Skeletal muscle cell (primary cell): ENCODE measurements at regions not wholly inside any gene's neighbourhood (a gene's known extent, or its start where the extent isn't known, plus 50 kb on each side); places are given as distances from the start of the nearest gene placed in this dataset.

ENCODE experiments used
- DNase-seq: peaks from one replicate; pipeline ENCODE4 v3.0.0-alpha.2; 2010; ENCODE audit warnings: low read depth
- H3K4me3 ChIP-seq: 2 replicates; pipeline ENCODE4 v1.5.1; 2011; ENCODE audit warnings: low read depth, mild to moderate bottlenecking, control low read depth, low read length, moderate library complexity

DNA sequence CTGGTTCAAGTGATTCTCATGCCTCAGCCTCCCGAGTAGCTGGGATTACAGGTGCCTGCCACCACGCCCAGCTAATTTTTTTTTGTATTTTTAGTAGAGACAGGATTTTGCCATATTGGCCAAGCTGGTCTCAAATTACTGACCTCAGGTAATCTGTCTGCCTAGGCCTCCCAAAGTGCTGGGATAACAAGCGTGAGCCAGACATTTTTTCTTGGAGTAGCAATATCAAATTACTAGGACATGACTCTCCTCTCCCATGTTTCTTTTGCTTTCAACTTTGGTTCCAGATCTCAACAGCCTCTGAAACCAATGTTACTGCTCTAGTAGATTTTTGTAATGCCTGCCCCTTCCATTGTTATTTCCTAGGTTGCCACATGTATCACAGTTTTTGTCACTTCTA, 462.0 kb downstream of the GBE1 start:
- no peak for DNase-seq
- no peak overlapping the region for H3K4me3 ChIP-seq

DNA sequence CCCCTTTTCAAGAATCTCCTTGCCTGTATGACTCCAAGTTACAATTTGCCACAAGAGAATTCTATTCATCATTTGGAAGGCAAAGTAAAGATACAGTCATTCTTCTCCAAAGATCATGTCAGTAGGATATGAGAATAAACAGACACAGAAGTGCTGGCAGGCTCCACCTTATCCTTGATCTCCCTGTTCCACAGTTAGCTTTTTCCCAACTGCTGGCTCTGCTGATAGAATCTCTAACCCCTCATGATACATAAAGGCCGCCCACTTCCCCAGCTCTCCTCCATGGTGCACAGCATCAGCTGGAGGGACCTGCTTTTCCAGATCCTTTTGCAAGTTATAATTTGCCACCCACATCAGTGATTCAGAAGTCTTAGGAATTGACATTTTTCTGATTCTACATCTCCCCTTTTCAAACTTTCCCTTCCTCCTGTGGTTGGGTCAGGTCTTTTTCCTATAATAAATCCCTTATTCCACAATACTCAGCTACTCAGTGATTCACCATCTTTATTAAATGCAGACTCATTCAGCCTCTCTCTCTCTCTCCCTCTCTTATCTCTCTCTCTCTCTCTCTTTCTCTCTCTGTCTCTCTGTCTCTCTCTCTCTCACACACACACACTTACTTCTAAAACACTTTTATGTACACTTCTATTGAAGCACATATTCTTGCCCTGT, 465.4 kb downstream of the GBE1 start:
- H3K4me3 ChIP-seq = no peak overlapping the region
- DNase-seq = no peak

DNA sequence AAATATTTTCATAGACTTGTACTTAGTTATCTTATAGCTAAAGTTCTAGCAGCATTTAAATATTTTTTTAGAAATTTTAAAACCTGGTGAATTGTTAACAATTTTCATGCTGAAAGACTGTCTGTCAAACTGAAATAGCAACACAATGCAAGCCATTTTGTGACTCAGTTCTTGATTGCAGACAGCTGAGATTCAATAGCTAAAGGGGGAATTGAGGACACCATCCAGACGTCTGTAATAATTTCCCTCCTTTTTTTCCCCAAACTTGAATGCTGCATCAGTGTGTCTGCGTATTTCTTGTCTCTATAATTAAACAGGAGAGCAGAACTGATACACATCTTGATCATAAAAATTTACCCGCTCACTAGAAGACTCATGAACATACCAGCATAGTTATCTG, 468.3 kb downstream of the GBE1 start:
- no peak overlapping the region for H3K4me3 ChIP-seq

DNA sequence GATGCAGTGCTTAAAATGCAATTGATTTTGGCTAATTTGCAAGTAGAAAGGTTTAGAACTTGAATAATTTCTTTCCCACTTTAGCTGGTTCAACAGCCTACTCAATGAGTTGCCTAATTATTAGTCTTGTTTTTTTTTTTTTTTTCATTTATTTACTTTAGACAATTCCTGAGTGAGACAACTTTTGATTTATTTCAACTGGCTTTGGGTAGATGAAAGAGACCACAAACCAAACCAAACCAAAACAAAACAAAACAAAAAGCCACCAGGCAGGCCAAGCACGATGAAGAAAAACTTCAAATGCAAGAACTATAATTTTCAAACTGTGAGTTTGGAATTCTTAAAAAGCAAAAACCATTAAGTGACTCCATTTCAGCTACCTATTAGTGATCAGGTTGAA, 469.9 kb downstream of the GBE1 start:
- DNase-seq = no peak
- no peak overlapping the region for H3K4me3 ChIP-seq

More for the DNA sequence above, 468.3 kb downstream of the GBE1 start:
- no peak for DNase-seq

DNA sequence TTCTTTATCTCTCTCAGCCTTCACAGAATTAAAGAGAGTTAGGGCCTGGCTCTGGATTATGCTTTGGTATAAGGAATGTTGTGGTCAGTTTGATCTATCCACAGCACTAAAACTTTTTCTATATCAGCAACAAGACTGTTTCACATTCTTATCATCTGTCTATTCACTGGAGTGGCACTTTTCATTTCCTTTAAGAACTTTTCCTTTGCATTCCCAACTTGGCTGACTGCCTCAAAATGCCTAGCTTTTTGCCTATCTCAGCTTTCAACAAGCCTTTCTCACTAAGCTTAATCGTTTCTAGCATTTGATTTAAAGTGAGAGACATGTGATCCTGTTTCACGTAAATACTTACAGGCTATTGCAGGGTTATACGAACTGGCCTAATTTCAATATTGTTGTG, 471.8 kb downstream of the GBE1 start:
- H3K4me3 ChIP-seq = no peak overlapping the region

DNA sequence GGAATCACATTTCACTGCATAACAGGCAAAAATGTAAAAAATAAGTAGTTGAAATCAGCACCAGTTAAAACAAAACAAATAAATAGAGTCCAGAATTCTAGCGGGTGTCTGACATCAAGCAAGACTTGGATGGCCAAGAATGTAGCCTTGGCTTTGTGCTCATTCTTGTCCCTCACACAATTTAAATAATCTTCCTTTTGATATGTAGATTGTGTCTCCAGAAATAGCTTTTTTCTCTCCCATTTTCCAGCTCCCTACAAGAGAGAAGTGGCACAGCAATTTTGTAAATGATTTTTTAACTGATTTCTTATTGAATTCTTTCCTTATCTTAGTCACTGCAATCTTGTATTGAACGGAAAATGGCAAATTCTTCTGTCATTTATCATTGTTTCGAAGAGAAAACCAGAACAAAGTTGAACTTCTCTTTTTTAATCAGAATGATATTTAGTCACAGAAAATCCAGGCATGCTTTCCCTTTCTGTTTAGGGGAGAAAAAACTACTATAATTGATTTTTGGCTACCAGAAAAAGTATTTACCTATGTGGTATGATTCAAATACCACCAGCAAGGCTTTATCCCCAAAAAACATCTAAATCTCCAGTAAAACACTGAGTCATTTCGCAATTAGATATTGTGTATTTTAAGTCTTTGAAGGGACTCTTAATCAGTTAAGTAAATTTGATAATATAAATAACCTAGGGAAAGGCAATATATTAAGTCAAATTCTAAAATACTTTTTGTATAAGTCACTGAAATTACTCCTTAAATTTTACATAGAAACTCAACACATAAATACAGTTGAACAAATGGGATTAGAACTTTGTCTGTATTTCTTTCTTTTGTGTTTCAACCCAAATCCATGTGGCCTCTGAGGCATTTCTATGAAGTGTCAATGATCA, 481.7 kb downstream of the GBE1 start:
- no peak for DNase-seq
- no peak overlapping the region for H3K4me3 ChIP-seq

More for the DNA sequence above, 471.8 kb downstream of the GBE1 start:
- DNase-seq = peak; percentile 25

DNA sequence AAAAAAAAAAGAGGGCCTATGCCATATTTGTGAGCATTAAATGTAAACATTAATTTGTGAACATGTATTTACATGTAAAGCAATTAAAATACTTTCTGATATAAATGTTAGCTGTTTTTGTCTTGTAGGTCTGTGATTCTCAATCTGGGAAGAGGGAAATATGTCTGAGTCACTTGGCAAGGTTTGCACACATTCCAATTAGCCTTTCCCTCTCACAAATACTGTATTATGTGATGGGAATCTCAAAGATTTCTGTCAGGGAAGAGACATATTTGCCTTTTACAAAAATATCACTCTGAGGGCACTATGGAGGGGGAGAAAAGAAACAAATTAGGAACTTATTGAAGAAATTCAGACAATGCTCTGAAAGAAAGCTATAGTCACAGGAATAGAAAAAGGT, 483.6 kb downstream of the GBE1 start:
- no peak for DNase-seq
- H3K4me3 ChIP-seq = no peak overlapping the region

DNA sequence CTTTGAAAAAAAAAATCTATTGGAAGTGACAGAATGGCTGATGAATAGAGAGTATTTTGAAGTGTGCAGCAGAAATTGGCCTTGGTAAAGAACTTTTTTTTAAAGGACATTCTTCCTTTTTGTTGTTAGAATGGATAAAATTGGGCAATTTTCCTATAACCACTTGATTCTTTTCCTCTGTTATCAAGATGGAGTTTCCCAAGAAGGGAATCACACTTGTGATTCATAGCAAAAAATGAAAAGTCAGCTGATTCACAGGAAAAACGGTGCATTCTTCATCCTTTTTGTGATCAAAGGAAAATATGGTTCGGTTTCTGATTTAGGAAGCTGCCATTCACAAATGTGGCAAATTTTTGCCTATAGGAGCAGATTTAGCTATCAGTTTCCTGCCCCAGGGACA, 486.8 kb downstream of the GBE1 start:
- no peak for DNase-seq
- H3K4me3 ChIP-seq = no peak overlapping the region

DNA sequence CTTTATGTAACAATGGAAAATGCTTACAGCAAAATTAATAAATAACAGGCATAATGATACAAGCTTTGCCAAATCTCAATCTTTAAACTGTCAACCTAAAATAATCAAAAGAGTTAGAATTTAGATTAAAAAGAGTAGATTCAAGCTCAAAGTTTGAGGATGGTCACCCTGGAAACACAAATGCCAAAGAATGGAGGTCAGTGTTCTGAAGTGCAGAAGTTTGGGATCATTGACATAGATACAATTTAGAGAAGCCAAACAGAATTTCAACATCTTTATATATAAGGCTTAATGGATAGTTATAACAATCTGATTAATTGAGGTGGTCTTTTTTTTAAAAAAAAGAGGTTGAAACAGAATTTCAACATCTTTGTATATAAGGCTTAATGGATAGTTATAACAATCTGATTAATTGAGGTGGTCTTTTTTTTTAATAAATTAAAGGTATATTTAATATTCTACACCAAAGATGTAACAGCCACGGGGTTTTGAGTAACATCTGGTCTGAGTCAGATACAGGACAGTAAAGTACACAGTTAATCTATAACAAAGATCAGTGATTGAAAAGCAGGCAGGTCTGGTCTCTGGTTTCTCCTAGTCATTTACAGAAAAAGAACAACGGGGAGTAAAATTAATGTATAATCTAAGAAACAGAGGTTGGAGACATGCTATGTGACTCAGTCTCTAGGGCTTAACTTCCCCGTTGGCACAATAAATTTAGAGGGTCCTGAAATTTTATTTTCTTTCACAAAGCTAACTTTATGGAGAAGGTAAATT, 490.7 kb downstream of the GBE1 start:
- DNase-seq = no peak
- no peak overlapping the region for H3K4me3 ChIP-seq

DNA sequence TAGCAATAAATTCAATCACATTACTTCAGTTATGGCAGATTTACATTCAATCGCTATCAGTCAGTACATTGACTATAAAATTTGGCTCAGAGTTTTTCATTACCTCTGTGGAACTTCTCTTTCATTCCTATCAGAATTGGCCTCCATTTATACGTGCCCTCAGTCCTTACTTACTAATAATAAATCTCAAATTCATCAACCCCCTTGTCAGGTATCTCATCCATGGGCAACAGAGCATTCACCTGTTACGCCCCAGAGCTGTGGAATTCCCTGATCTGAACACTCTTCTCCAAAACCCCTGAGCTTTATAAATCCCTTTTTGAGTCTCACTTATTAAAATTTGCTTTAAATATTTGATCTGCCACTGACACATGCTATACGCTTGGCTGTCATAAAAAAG, 492.9 kb downstream of the GBE1 start:
- no peak for DNase-seq
- no peak overlapping the region for H3K4me3 ChIP-seq

DNA sequence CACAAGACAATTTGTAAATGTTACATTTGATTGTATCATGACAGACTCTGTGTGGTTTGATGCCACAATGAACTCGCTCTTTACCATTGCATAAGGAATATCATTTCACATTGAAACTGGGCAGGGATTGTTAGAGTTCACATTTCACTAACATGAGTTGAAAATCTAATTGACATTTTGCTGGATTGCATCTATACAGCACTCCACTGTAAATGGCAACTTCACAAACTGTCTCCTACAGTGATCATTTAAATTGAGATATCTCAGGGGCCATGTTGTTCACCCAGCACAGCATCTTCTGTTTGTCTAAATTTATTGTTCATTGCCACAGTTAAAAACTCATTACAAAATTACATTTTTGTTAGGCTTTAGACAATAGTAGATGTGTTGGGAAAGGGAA, 499.4 kb downstream of the GBE1 start:
- DNase-seq = no peak
- H3K4me3 ChIP-seq = no peak overlapping the region

DNA sequence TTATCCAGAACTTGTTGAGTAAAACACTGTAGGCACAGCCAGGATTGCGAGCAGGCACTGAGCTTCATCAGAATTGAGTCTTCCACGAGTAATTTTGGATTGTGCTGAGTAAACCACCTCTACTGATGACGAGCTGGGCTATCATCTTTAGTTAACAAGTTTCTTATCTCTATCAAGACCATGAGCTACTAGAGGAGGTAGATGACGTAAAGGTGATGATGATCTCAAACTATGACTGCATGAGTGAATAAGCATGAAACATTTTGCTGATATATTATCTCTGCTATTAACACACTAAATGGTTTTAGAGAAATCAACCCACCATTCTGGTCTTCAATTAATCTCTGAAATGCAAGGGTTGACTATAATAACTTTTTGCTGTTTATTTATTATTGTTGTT, 506.0 kb downstream of the GBE1 start:
- H3K4me3 ChIP-seq = no peak overlapping the region
- DNase-seq = no peak

DNA sequence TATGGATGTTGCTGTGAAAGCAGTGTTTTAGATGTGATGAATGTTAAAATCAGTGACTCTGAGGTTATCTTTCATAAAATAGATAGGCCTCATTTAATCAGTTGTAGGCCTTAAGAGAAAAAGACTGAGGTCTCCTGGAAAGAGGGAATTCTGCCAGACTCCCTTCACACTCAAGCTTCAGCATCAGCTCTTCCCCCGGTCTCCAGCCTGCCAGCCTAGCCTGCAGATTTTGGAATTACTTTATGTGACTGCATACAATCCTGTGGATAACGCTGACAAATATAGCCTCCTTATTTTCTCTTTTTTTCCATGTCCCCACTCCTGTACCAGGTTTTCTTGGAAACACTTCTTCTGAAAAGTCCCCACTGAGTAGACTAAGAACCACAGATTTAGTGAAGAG, 510.3 kb downstream of the GBE1 start:
- DNase-seq = no peak
- no peak overlapping the region for H3K4me3 ChIP-seq

DNA sequence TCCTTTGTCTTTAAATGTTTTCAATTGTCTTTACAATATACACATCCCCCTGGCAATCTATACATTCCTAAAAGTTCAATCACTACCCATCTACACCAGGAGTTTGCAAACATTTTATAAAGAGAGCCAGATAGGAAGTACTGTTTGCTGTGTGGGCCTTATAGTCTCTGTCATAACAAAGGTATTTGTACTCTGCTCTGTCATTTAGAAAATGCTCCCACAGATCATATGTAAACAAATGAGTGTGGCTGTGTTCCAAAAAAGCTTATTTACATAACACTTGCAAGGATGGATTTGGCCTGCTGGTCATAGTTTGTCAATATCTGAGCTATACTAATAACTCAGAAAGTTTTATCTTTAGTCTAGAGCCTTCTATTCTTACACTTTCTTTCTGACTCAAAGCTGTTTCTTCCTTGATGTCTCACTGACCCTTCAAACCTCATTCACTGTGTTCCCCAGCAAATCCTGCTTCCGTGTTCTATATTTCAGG, 511.9 kb downstream of the GBE1 start:
- H3K4me3 ChIP-seq = no peak overlapping the region
- peak; percentile 63 for DNase-seq

DNA sequence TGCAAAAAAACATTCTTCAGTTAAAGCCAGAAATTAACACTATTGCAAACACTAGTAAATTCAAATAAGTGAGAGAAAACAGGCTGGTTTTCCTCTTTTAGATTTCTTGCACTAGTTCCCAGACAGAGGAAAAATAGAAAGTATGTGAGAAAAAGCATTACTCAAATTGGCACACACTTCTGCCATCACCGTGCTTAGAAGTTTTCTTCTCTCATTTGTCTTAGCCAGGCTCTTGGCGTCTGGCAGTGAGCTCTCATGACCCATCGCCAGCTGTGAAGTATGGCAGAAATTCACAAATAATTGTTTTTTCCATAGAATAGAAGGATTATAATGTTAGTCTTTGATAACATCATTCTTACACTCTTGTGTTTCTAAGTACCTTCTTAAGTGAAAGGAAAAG, 515.9 kb downstream of the GBE1 start:
- H3K4me3 ChIP-seq = no peak overlapping the region
- no peak for DNase-seq

DNA sequence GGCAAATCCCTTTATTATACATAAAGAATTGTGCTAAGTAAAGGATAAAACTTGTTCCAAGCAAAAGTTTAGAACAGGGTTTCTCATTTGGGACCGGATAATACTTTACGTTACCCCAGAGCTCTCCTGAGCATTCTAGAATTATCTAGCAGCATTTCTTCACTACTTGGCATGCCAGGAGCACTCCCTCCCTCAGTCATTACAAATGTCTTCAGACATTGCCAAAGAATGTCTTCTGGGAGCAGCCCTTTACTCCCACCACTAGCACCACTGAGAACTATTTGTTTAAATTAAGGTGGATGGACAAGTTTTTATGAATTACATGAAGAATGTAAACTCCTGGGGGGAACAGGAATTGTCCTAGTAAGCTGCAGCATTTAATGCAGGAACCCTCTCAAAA, 516.4 kb downstream of the GBE1 start:
- peak; percentile 61 for DNase-seq
- no peak overlapping the region for H3K4me3 ChIP-seq

DNA sequence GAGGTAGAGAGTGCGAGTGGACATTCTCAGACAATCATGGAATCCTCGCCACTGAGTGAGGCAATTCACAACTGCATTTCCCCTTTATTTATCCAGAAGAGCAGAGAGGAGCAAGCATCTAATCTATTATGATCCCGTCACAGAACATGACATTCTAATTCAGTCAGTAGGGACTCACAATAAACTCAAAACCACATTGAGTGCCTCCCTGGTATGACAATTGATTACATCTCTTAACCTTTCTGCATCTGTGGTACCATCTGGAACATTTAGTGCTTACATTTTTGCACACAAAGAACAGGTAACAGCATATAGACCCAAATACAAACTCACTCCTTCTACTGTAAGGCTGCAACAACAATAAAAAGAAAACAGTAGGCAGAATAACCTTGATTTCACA, 517.2 kb downstream of the GBE1 start:
- no peak overlapping the region for H3K4me3 ChIP-seq
- no peak for DNase-seq

DNA sequence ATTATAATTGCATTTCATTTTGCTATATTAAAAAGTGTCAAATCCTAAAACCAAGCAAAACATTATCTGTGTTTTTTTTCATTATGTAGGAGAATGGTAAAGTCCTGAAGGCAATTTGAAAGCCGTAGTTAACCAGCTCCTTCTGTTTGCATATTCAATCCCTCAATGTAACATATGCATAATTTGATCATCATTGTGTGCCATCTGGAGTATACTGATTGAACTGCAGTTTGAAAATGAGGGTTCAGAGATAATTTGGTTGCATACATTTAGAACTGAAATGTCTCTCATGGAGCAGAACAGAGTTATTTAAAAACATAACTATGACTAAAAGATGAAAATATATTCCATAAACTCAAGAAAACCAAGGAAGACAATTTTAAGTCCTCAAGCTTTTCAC, 518.6 kb downstream of the GBE1 start:
- no peak overlapping the region for H3K4me3 ChIP-seq
- DNase-seq = no peak

DNA sequence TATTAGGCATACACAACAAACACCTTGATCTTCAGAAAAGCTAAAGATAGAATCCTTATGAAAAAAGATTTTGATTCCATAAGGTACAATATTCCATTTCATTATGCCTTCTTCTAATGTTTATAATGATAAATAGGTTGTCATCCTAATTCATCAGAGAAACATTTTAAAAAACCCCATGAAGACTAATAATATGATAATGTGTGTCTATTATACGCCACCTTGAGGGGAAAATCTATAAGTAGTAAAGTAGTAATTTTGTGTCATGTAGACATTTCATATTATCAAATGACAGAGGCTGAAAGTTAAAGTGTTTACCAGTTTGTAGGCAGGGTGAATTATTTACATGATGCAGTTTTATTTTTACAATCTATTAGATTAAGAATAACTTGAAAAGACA, 524.3 kb downstream of the GBE1 start:
- DNase-seq = no peak
- H3K4me3 ChIP-seq = no peak overlapping the region

DNA sequence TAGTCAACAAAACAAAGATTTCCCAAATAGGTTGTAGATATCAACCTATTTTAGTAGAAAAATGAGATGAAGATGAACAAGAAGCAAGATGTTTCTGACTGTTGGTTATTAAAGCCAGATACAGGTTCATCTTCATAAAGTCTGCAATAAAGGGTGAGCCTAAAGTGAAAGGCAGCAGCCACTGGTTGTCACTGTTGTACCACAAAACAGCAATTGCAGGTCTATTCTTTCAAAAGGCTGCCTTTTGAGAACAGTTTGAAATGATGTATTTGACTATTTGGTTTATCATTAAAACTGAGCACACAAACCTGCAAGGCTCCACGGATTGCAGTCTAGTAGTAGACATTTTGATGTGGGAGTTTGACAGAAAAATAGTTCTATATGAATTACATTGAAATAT, 543.4 kb downstream of the GBE1 start:
- H3K4me3 ChIP-seq = no peak overlapping the region
- no peak for DNase-seq
